Duodenal mucosa (tissue), 2 donors: ENCODE measurements at regions not wholly inside any gene's neighbourhood (a gene's known extent, or its start where the extent isn't known, plus 50 kb on each side); places are given as distances from the start of the nearest gene placed in this dataset.

Experiments used
- H3K27ac ChIP-seq: one replicate; pipeline ENCODE4 v1.7.0; 2013; ENCODE audit warnings: low read depth, low read length
- H3K27me3 ChIP-seq, 2 donors: one replicate each; pipeline ENCODE4 v1.7.0; 2013; ENCODE audit warnings: low read length in 2 of 2, control low read depth in 1 of 2; ENCODE audit not compliant: insufficient read depth in 2 of 2, control insufficient read depth in 1 of 2
- H3K36me3 ChIP-seq, 2 donors: one replicate each; pipeline ENCODE4 v1.7.0; 2013; ENCODE audit warnings: low read length in 2 of 2, control low read depth in 1 of 2; ENCODE audit not compliant: insufficient read depth in 2 of 2, control insufficient read depth in 1 of 2
- H3K4me1 ChIP-seq, 2 donors: one replicate each; pipeline ENCODE4 v1.7.0; 2013; ENCODE audit warnings: low read length in 2 of 2, control low read depth in 1 of 2; ENCODE audit not compliant: insufficient read depth in 2 of 2, control insufficient read depth in 1 of 2
- H3K4me3 ChIP-seq, 2 donors: one replicate each; pipeline ENCODE4 v1.7.0; 2013; ENCODE audit warnings: low read length in 2 of 2, low read depth in 1 of 2
- H3K9ac ChIP-seq, 2 donors: one replicate each; pipeline ENCODE4 v1.7.0; 2013; ENCODE audit warnings: low read length in 2 of 2, low read depth in 1 of 2
- H3K9me3 ChIP-seq, 2 donors: one replicate each; pipeline ENCODE4 v1.7.0; 2013; ENCODE audit warnings: low read length in 2 of 2, control low read depth in 1 of 2; ENCODE audit not compliant: control insufficient read depth in 1 of 2

- Histone ChIP-seq H3K9ac (no peak overlapping the region), H3K36me3 (no peaks in the 10 kb centered on the region), H3K4me1 (no peaks in the 10 kb centered on the region), H3K9me3 (no peaks in the 10 kb centered on the region), H3K27ac (no peak overlapping the region), H3K4me3 (no peak overlapping the region), H3K27me3 (no peaks in the 10 kb centered on the region)
These were observed 516.1 kb downstream of the ANXA1 start for GRCh38 chr9:73667749-73668148.

- no peak overlapping the region for H3K4me3 ChIP-seq
- H3K4me1 ChIP-seq = no peaks in the 10 kb centered on the region
These were observed 529.2 kb downstream of the ANXA1 start for GRCh38 chr9:73680831-73681230.

GRCh38 chr9:73682789-73683188 lies 531.1 kb downstream of the ANXA1 start:
- H3K4me1 ChIP-seq = no peaks in the 10 kb centered on the region
- H3K9me3 ChIP-seq = no peaks in the 10 kb centered on the region
- no peaks in the 10 kb centered on the region for H3K36me3 ChIP-seq
- H3K27ac ChIP-seq = no peak overlapping the region
- H3K4me3 ChIP-seq = no peak overlapping the region
- no peaks in the 10 kb centered on the region for H3K27me3 ChIP-seq
- H3K9ac ChIP-seq = no peak overlapping the region

More at GRCh38 chr9:73680831-73681230, 529.2 kb downstream of the ANXA1 start:
- Histone ChIP-seq H3K36me3 (no peaks in the 10 kb centered on the region), H3K27ac (no peak overlapping the region), H3K9ac (no peak overlapping the region), H3K9me3 (no peaks in the 10 kb centered on the region), H3K27me3 (no peaks in the 10 kb centered on the region)

- no peaks in the 10 kb centered on the region for H3K4me1 ChIP-seq
- no peak overlapping the region for H3K27ac ChIP-seq
- H3K4me3 ChIP-seq = no peak overlapping the region
- no peaks in the 10 kb centered on the region for H3K9me3 ChIP-seq
- H3K9ac ChIP-seq = no peak overlapping the region
- no peaks in the 10 kb centered on the region for H3K27me3 ChIP-seq
- H3K36me3 ChIP-seq = no peaks in the 10 kb centered on the region
These were observed 532.4 kb downstream of the ANXA1 start for GRCh38 chr9:73683862-73684591.

- no peak overlapping the region for H3K27ac ChIP-seq
- H3K36me3 ChIP-seq = no peaks in the 10 kb centered on the region
- no peaks in the 10 kb centered on the region for H3K27me3 ChIP-seq
- H3K4me3 ChIP-seq = no peak overlapping the region
- no peak overlapping the region for H3K9ac ChIP-seq
- H3K4me1 ChIP-seq = no peaks in the 10 kb centered on the region
- no peaks in the 10 kb centered on the region for H3K9me3 ChIP-seq
These were observed 532.9 kb downstream of the ANXA1 start for GRCh38 chr9:73684601-73685000.

GRCh38 chr9:73685786-73686185 lies 534.1 kb downstream of the ANXA1 start:
- Histone ChIP-seq H3K9ac (no peak overlapping the region), H3K36me3 (no peaks in the 10 kb centered on the region), H3K4me1 (no peaks in the 10 kb centered on the region), H3K4me3 (no peak overlapping the region), H3K27me3 (no peaks in the 10 kb centered on the region), H3K9me3 (no peaks in the 10 kb centered on the region), H3K27ac (no peak overlapping the region)

GRCh38 chr9:73689051-73689870 lies 537.6 kb downstream of the ANXA1 start:
- H3K36me3 ChIP-seq = no peaks in the 10 kb centered on the region
- H3K4me3 ChIP-seq = no peak overlapping the region
- H3K27ac ChIP-seq = no peak overlapping the region
- no peak overlapping the region for H3K9ac ChIP-seq
- H3K9me3 ChIP-seq = no peaks in the 10 kb centered on the region
- no peaks in the 10 kb centered on the region for H3K4me1 ChIP-seq
- no peaks in the 10 kb centered on the region for H3K27me3 ChIP-seq

GRCh38 chr9:73701415-73702057 lies 549.9 kb downstream of the ANXA1 start:
- H3K4me3 ChIP-seq = no peak overlapping the region
- no peaks in the 10 kb centered on the region for H3K4me1 ChIP-seq
- H3K27ac ChIP-seq = no peak overlapping the region
- H3K36me3 ChIP-seq = no peaks in the 10 kb centered on the region
- H3K9me3 ChIP-seq = no peaks in the 10 kb centered on the region
- no peak overlapping the region for H3K9ac ChIP-seq
- H3K27me3 ChIP-seq = no peaks in the 10 kb centered on the region

- Histone ChIP-seq H3K9me3 (no peaks in the 10 kb centered on the region), H3K27ac (no peak overlapping the region), H3K4me1 (no peaks in the 10 kb centered on the region), H3K4me3 (no peak overlapping the region), H3K36me3 (no peaks in the 10 kb centered on the region), H3K27me3 (no peaks in the 10 kb centered on the region), H3K9ac (no peak overlapping the region)
These were observed 562.6 kb downstream of the ANXA1 start for GRCh38 chr9:73714294-73714693.

GRCh38 chr9:73715591-73715990 lies 563.9 kb downstream of the ANXA1 start:
- Histone ChIP-seq H3K9me3 (no peaks in the 10 kb centered on the region), H3K27me3 (no peaks in the 10 kb centered on the region), H3K36me3 (no peaks in the 10 kb centered on the region), H3K9ac (no peak overlapping the region), H3K4me1 (no peaks in the 10 kb centered on the region), H3K4me3 (no peak overlapping the region), H3K27ac (no peak overlapping the region)
